PFSK-1 (cell line): ENCODE measurements at regions not wholly inside any gene's neighbourhood (a gene's known extent, or its start where the extent isn't known, plus 50 kb on each side); places are given as distances from the start of the nearest gene placed in this dataset.

ENCODE experiments used
- POLR2AphosphoS5 ChIP-seq: IDR thresholded peaks from 2 replicates; pipeline ENCODE4 v1.6.1; 2012; ENCODE audit warnings: low read depth, mild to moderate bottlenecking, control low read depth, low read length, moderate library complexity
- TAF1 ChIP-seq: IDR thresholded peaks from 2 replicates; pipeline ENCODE4 v1.6.1; 2012; ENCODE audit warnings: low read length, control low read depth, borderline replicate concordance; ENCODE audit not compliant: insufficient read depth
- TF ChIP-seq, protein P1 (sequence below), 2 experiments: IDR thresholded peaks; 2 replicates each; pipeline versions ENCODE4 v1.6.1 to v1.8.0; 2011 to 2012; ENCODE audit warnings: low read depth in 2 of 2, low read length in 2 of 2, control low read depth in 1 of 2, inconsistent platforms in 1 of 2, mild to moderate bottlenecking in 1 of 2, moderate library complexity in 1 of 2; ENCODE audit not compliant: insufficient read depth in 1 of 2

DNA sequence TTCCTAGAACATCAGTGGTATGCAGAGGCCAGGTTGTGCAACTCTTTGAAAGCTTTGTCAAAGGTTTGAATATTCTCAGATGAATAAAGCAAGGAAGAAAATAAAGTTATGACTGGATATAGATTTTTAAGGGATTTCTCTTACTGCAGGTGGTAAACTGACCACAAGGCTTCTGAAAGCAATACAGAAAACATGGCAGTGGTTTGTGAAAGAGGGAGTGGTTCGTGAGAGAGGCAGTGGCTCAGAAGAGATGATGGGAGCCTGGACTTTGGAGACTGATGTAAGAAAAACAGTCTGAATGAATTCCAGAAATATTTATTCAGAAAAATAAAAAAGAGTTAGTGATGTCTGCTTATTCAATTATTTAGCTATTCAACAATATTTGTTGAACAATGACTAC, 380.4 kb upstream of the CTNND2 start:
- TF ChIP-seq TAF1 (no peak), POLR2AphosphoS5 (no peak)
- TF ChIP-seq, protein P1, sequence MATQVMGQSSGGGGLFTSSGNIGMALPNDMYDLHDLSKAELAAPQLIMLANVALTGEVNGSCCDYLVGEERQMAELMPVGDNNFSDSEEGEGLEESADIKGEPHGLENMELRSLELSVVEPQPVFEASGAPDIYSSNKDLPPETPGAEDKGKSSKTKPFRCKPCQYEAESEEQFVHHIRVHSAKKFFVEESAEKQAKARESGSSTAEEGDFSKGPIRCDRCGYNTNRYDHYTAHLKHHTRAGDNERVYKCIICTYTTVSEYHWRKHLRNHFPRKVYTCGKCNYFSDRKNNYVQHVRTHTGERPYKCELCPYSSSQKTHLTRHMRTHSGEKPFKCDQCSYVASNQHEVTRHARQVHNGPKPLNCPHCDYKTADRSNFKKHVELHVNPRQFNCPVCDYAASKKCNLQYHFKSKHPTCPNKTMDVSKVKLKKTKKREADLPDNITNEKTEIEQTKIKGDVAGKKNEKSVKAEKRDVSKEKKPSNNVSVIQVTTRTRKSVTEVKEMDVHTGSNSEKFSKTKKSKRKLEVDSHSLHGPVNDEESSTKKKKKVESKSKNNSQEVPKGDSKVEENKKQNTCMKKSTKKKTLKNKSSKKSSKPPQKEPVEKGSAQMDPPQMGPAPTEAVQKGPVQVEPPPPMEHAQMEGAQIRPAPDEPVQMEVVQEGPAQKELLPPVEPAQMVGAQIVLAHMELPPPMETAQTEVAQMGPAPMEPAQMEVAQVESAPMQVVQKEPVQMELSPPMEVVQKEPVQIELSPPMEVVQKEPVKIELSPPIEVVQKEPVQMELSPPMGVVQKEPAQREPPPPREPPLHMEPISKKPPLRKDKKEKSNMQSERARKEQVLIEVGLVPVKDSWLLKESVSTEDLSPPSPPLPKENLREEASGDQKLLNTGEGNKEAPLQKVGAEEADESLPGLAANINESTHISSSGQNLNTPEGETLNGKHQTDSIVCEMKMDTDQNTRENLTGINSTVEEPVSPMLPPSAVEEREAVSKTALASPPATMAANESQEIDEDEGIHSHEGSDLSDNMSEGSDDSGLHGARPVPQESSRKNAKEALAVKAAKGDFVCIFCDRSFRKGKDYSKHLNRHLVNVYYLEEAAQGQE (IDR thresholded peaks at IDR 0.05; ENCODE audit: insufficient read depth in 1 of 2, low read depth in 2 of 2, low read length in 2 of 2) = no peak
